ENCODE measurements at regions not wholly inside any gene's neighbourhood (a gene's known extent, or its start where the extent isn't known, plus 50 kb on each side); places are given as distances from the start of the nearest gene placed in this dataset.
"Not testable (repeated sequence)": the region's sequence is repeated elsewhere in the genome, so short reads cannot be mapped to it uniquely, and the experiment has no call there.

GRCh38 chr7:13797545-13797944, 191.9 kb downstream of the ETV1 start:
- Histone ChIP-seq H3K27ac (no peak overlapping the region), H3K9me3 (no peaks in the 10 kb centered on the region), H3K4me1 (no peaks in the 10 kb centered on the region), H3K36me3 (no peaks in the 10 kb centered on the region), H3K27me3 (no peaks in the 10 kb centered on the region), H3K4me3 (no peak overlapping the region)
- 31 to 77% methylated on average over 1 of the region's 1 CpG for WGBS, 2 donors
- intact Hi-C loops (cut with DNase I), result no loop called here
- no peak for DNase-seq
- no peak for TF ChIP-seq CTCF (IDR thresholded peaks at IDR 0.05)
- no peak for TF ChIP-seq POLR2A (IDR thresholded peaks at IDR 0.05)
- TF ChIP-seq POLR2AphosphoS5 (IDR thresholded peaks at IDR 0.05), result no peak
- no peak for TF ChIP-seq EP300 (IDR thresholded peaks at IDR 0.05)

- Histone ChIP-seq H3K9me3 (no peaks in the 10 kb centered on the region), H3K36me3 (no peaks in the 10 kb centered on the region), H3K4me3 (no peak overlapping the region), H3K4me1 (no peaks in the 10 kb centered on the region), H3K27me3 (no peaks in the 10 kb centered on the region), H3K27ac (no peak overlapping the region)
- DNase-seq, result no peak
- intact Hi-C loops (cut with DNase I), result no loop called here
- no peak for TF ChIP-seq POLR2A (IDR thresholded peaks at IDR 0.05)
- no peak for TF ChIP-seq POLR2AphosphoS5 (IDR thresholded peaks at IDR 0.05)
- no peak for TF ChIP-seq CTCF (IDR thresholded peaks at IDR 0.05)
- no peak for TF ChIP-seq EP300 (IDR thresholded peaks at IDR 0.05)
- WGBS, 2 donors, result 74 to 77% methylated on average over 6 of the region's 6 CpGs
These were observed 188.6 kb downstream of the ETV1 start for GRCh38 chr7:13800694-13801448.

GRCh38 chr7:13801669-13802068, 187.8 kb downstream of the ETV1 start:
- no peaks in the 10 kb centered on the region for H3K4me1 ChIP-seq
- intact Hi-C loops (cut with DNase I), result no loop called here
- H3K9me3 ChIP-seq, result no peaks in the 10 kb centered on the region
- no peak for DNase-seq
- H3K4me3 ChIP-seq, result no peak overlapping the region
- 83 to 93% methylated on average over 1 of the region's 1 CpG for WGBS, 2 donors
- H3K36me3 ChIP-seq, result no peaks in the 10 kb centered on the region
- H3K27ac ChIP-seq, result no peak overlapping the region
- no peaks in the 10 kb centered on the region for H3K27me3 ChIP-seq
- TF ChIP-seq POLR2AphosphoS5 (IDR thresholded peaks at IDR 0.05) (no peak), POLR2A (IDR thresholded peaks at IDR 0.05) (no peak), EP300 (IDR thresholded peaks at IDR 0.05) (no peak), CTCF (IDR thresholded peaks at IDR 0.05) (no peak)

- Histone ChIP-seq H3K27me3 (no peaks in the 10 kb centered on the region), H3K4me1 (no peaks in the 10 kb centered on the region), H3K36me3 (no peaks in the 10 kb centered on the region), H3K27ac (no peak overlapping the region), H3K4me3 (no peak overlapping the region), H3K9me3 (no peaks in the 10 kb centered on the region)
- 91 to 94% methylated on average over 1 of the region's 1 CpG for WGBS, 2 donors
- DNase-seq, result no peak
- intact Hi-C loops (cut with DNase I), result no loop called here
- TF ChIP-seq POLR2AphosphoS5 (IDR thresholded peaks at IDR 0.05) (no peak), EP300 (IDR thresholded peaks at IDR 0.05) (no peak), CTCF (IDR thresholded peaks at IDR 0.05) (no peak), POLR2A (IDR thresholded peaks at IDR 0.05) (no peak)
These were observed 186.8 kb downstream of the ETV1 start for GRCh38 chr7:13802651-13803050.

- TF ChIP-seq EP300 (IDR thresholded peaks at IDR 0.05) (no peak), CTCF (IDR thresholded peaks at IDR 0.05) (no peak), POLR2A (IDR thresholded peaks at IDR 0.05) (no peak), POLR2AphosphoS5 (IDR thresholded peaks at IDR 0.05) (no peak)
- WGBS, 2 donors, result 90 to 93% methylated on average over 8 of the region's 8 CpGs
- Histone ChIP-seq H3K36me3 (no peaks in the 10 kb centered on the region), H3K4me1 (no peaks in the 10 kb centered on the region), H3K4me3 (no peak overlapping the region), H3K27me3 (no peaks in the 10 kb centered on the region), H3K27ac (no peak overlapping the region), H3K9me3 (no peaks in the 10 kb centered on the region)
- DNase-seq, result no peak
- intact Hi-C loops (cut with DNase I), result no loop called here
These were observed 186.3 kb downstream of the ETV1 start for GRCh38 chr7:13803134-13803533.

GRCh38 chr7:13806089-13806867, 183.2 kb downstream of the ETV1 start:
- H3K4me1 ChIP-seq; H3K27me3 ChIP-seq; H3K4me3 ChIP-seq; H3K9me3 ChIP-seq; H3K36me3 ChIP-seq; H3K27ac ChIP-seq; DNase-seq; intact Hi-C loops (cut with DNase I): not testable (repeated sequence)
- WGBS, 2 donors, result 86 to 91% methylated on average over 33 of the region's 33 CpGs

GRCh38 chr7:13817230-13817629, 172.2 kb downstream of the ETV1 start:
- H3K9me3 ChIP-seq; DNase-seq; intact Hi-C loops (cut with DNase I); H3K27ac ChIP-seq; H3K27me3 ChIP-seq; H3K4me1 ChIP-seq; H3K36me3 ChIP-seq; H3K4me3 ChIP-seq: not testable (repeated sequence)

Measured in sigmoid colon (tissue), 6 donors.